Activated CD4-positive, alpha-beta T cell treated with anti-CD3 and anti-CD28 coated beads, Interleukin-2, amount 10 ng/mL, durations not matched to agents 7 days and 5 days (primary cell): ENCODE measurements at regions not wholly inside any gene's neighbourhood (a gene's known extent, or its start where the extent isn't known, plus 50 kb on each side); places are given as distances from the start of the nearest gene placed in this dataset.
"Not testable (repeated sequence)": the region's sequence is repeated elsewhere in the genome, so short reads cannot be mapped to it uniquely, and the experiment has no call there.

Source experiments
- CTCF ChIA-PET: fragments of 350-600 bp; sonication (Branson Sonifier 250); formaldehyde crosslinking; loops from one replicate; lab custom pipeline; 2021; ENCODE audit warnings: antibody characterized with exemption; lab: Charles Lee
- POLR2A ChIA-PET: fragments of 350-600 bp; sonication (Branson Sonifier 250); formaldehyde crosslinking; loops from one replicate; lab custom pipeline; 2021; ENCODE audit warnings: antibody characterized with exemption; lab: Charles Lee
- DNase-seq: peaks from one replicate; pipeline ENCODE4 v3.0.0-alpha.2; 2020
- H3K27ac Mint-ChIP-seq: one replicate; pipeline ENCODE4 v1.8.0; 2021; ENCODE audit warnings: mild to moderate bottlenecking, moderate library complexity, mixed read lengths
- H3K27me3 Mint-ChIP-seq: one replicate; pipeline ENCODE4 v1.8.0; 2021; ENCODE audit warnings: mixed read lengths
- H3K36me3 Mint-ChIP-seq: one replicate; pipeline ENCODE4 v1.8.0; 2021; ENCODE audit warnings: low read depth, mixed read lengths
- H3K4me1 Mint-ChIP-seq: one replicate; pipeline ENCODE4 v1.8.0; 2021; ENCODE audit warnings: mixed read lengths
- H3K4me3 Mint-ChIP-seq: one replicate; pipeline ENCODE4 v1.8.0; 2021; ENCODE audit warnings: mild to moderate bottlenecking, moderate library complexity, mixed read lengths
- H3K9me3 Mint-ChIP-seq: one replicate; pipeline ENCODE4 v1.8.0; 2021; ENCODE audit warnings: mixed read lengths

DNA sequence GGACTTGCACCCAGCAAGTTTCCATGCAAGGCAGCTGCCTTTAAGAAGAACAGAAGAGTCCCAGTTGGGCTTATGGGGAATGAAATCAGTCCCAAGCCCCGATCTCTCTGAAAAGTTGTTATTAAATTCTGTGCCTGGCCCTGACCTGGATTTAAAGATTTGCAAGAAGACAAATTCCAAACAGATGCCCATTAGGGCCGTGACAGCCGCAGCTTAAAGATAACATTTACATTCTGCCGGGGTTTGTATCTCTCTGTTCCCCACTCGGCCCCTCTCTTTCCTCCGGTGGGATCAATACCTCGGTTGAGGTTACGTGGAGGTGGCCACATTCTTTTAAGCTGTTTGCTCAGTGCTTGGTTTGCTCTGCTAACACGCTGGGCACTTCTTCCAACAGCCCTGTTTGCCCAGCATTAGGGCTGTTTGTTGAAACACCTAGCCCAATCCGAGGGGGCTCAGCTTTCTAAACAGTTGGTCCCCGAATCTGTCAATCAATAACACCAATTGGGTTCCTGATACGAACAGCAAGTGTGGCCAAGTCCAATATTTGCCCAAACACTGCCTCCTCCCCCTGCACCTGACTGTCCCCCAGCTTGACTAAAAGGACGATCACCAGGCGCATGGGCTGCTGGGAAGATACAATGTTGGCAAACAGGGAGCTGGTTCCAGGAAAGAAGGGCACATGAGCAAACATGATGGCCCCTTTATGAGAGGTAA lies 108.6 kb downstream of the RPLP1 start:
- Mint-ChIP-seq H3K27ac (no peak overlapping the region), H3K9me3 (no peaks in the 10 kb centered on the region), H3K27me3 (peaks cover 6% of the 10 kb centered on the region), H3K4me3 (no peak overlapping the region), H3K4me1 (no peaks in the 10 kb centered on the region), H3K36me3 (no peaks in the 10 kb centered on the region)
- ChIA-PET CTCF (no interaction called here), POLR2A (no interaction called here)
- DNase-seq: no peak

GRCh38 chr15:69562116-69562515 lies 109.5 kb downstream of the RPLP1 start:
- ChIA-PET POLR2A (interaction anchor here (0.7 kb wide), 1 partner anchor 228 kb away, joined by 5 read pairs; no protein-coding TSS in a partner anchor), CTCF (no interaction called here)
- no peak overlapping the region for H3K4me3 Mint-ChIP-seq
- no peak for DNase-seq
- H3K9me3 Mint-ChIP-seq: no peaks in the 10 kb centered on the region
- no peaks in the 10 kb centered on the region for H3K36me3 Mint-ChIP-seq
- no peaks in the 10 kb centered on the region for H3K4me1 Mint-ChIP-seq
- peaks cover 6% of the 10 kb centered on the region for H3K27me3 Mint-ChIP-seq
- no peak overlapping the region for H3K27ac Mint-ChIP-seq

DNA sequence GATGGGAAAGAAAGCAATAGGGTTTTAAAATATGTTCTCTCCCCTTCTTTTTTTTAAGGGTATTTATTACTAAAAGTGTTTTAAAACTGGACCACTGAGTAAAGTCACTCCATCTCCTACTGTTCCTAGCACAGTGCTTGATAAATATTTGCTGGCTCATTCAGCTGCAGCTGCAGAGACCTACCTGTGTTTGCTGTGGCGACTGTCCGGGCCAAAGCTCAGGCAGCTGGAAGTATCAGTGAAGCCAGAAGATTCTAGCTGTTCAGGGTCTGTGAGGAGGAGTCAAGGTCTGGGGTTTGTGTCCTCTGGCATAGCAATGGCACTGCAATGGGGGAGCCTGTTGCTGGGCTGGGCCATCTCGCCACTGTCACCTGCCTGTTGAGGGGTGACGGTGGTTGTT lies 109.9 kb downstream of the RPLP1 start:
- H3K36me3 Mint-ChIP-seq: no peaks in the 10 kb centered on the region
- DNase-seq: no peak
- ChIA-PET POLR2A (interaction anchor here (0.7 kb wide), 1 partner anchor 228 kb away, joined by 5 read pairs; no protein-coding TSS in a partner anchor), CTCF (interaction anchor here (1.0 kb wide), 1 partner anchor 504 kb away, joined by 3 read pairs; no protein-coding TSS in a partner anchor)
- H3K4me1 Mint-ChIP-seq: no peaks in the 10 kb centered on the region
- H3K27me3 Mint-ChIP-seq: peaks cover 6% of the 10 kb centered on the region
- H3K27ac Mint-ChIP-seq: no peak overlapping the region
- no peak overlapping the region for H3K4me3 Mint-ChIP-seq
- no peaks in the 10 kb centered on the region for H3K9me3 Mint-ChIP-seq

DNA sequence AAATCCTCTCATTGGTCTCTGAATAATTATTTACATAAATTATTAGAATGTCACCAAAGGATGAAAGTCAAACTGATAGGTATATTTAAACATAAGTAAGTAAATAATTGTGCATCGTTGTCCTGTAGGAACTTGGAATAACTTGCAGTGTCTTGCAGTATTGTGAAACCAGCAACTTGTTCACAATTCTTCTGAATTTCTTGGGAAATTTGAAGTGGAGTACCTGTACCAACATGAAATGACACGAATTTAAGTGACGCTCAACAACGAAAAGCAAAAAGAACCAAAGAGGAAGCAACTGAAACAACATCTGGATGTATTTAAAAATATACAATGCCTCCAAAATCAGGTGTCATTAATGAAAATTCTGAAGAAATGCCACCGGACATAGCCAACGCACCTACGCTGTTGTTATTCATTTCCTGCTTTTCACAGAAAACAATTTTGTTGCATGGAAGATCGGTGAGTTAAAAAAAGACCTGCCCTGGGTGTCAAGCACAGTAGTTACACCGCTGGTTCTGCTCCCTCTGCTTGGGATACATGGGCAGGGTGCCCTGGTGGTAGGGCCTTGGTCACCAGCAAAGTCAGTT lies 112.5 kb downstream of the RPLP1 start:
- no peak for DNase-seq
- peaks cover 6% of the 10 kb centered on the region for H3K27me3 Mint-ChIP-seq
- H3K36me3 Mint-ChIP-seq: no peaks in the 10 kb centered on the region
- no peaks in the 10 kb centered on the region for H3K9me3 Mint-ChIP-seq
- CTCF ChIA-PET: interaction anchor here (0.9 kb wide), 1 partner anchor 283 kb away, joined by 3 read pairs; no protein-coding TSS in a partner anchor
- POLR2A ChIA-PET: no interaction called here
- no peak overlapping the region for H3K4me3 Mint-ChIP-seq
- H3K27ac Mint-ChIP-seq: no peak overlapping the region
- H3K4me1 Mint-ChIP-seq: no peaks in the 10 kb centered on the region

- H3K4me3 Mint-ChIP-seq, H3K9me3 Mint-ChIP-seq, CTCF ChIA-PET, DNase-seq, POLR2A ChIA-PET, H3K4me1 Mint-ChIP-seq, H3K27ac Mint-ChIP-seq, H3K27me3 Mint-ChIP-seq, H3K36me3 Mint-ChIP-seq: not testable (repeated sequence)
Measured at GRCh38 chr15:69567238-69567760, 114.7 kb downstream of the RPLP1 start.

DNA sequence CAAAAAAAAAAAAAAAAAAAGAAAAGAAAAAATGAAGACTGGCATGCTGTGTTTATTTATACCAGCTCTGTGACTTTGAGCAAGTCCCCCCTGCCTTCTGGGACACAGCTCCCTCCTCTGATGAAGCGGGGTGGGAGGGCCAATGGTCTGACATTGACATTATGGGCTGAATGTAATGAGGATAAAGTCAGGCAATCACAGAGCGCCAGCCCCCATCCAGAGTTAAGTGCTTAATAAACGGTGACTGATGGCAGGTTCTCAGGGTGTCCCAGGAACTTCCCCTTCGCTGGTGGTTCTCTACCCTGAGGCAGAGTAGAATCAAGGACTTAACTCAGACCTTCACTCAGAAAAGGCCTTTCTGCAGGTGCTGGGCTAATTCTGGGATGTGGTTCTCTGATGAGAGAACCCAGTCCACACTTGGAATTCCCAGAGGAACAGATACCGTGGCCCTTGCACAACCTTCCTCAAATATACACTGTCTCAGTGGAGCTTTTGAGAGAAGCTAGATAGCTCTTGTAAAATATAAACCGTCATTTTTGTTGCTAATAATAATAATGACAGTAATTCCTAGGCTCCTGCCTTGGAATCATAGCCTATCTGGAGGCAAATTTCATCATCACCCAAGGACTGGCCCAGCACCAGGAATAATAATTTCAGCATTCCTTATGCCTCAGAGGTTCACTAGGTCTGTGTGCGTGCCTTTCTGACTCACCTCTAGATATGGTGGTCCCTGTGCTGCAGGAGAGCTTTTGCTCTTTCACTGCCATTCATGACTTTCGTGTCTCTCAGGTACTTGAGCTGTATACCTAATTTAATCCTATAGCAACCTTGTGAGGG lies 115.8 kb downstream of the RPLP1 start:
- CTCF ChIA-PET: interaction anchor here (0.6 kb wide), 1 partner anchor 35 kb away, joined by 3 read pairs; no protein-coding TSS in a partner anchor
- no peak overlapping the region for H3K27ac Mint-ChIP-seq
- POLR2A ChIA-PET: no interaction called here

GRCh38 chr15:69570454-69570853 lies 117.8 kb downstream of the RPLP1 start:
- H3K27ac Mint-ChIP-seq: no peak overlapping the region
- POLR2A ChIA-PET: no interaction called here
- no peak for DNase-seq
- H3K9me3 Mint-ChIP-seq: no peaks in the 10 kb centered on the region
- H3K36me3 Mint-ChIP-seq: no peaks in the 10 kb centered on the region
- CTCF ChIA-PET: no interaction called here
- H3K4me3 Mint-ChIP-seq: no peak overlapping the region
- H3K4me1 Mint-ChIP-seq: peaks cover 21% of the 10 kb centered on the region
- peaks cover 4% of the 10 kb centered on the region for H3K27me3 Mint-ChIP-seq

More for the DNA sequence above, 115.8 kb downstream of the RPLP1 start:
- Mint-ChIP-seq H3K4me3 (no peak overlapping the region), H3K36me3 (no peaks in the 10 kb centered on the region), H3K4me1 (peaks cover 1% of the 10 kb centered on the region), H3K27me3 (peaks cover 4% of the 10 kb centered on the region), H3K9me3 (no peaks in the 10 kb centered on the region)
- no peak for DNase-seq

GRCh38 chr15:69570997-69571396 lies 118.4 kb downstream of the RPLP1 start:
- Mint-ChIP-seq H3K4me3 (no peak overlapping the region), H3K9me3 (no peaks in the 10 kb centered on the region), H3K36me3 (no peaks in the 10 kb centered on the region), H3K4me1 (peaks cover 26% of the 10 kb centered on the region), H3K27me3 (peaks cover 4% of the 10 kb centered on the region), H3K27ac (no peak overlapping the region)
- DNase-seq: no peak
- POLR2A ChIA-PET: no interaction called here
- CTCF ChIA-PET: no interaction called here

- not testable (repeated sequence) for H3K27me3 Mint-ChIP-seq, DNase-seq, H3K4me3 Mint-ChIP-seq, H3K36me3 Mint-ChIP-seq, H3K27ac Mint-ChIP-seq, H3K9me3 Mint-ChIP-seq
- peaks cover 39% of the 10 kb centered on the region for H3K4me1 Mint-ChIP-seq
- ChIA-PET POLR2A (interaction anchor here (0.7 kb wide), 1 partner anchor 450 kb away, joined by 3 read pairs; no protein-coding TSS in a partner anchor), CTCF (interaction anchor here (0.8 to 2.3 kb wide), 3 partner anchors 8 to 18 kb away, joined by 3 to 5 read pairs (median 3); no protein-coding TSS in a partner anchor)
Measured at GRCh38 chr15:69573278-69573677, 120.7 kb downstream of the RPLP1 start.

GRCh38 chr15:69573815-69574475 lies 121.3 kb downstream of the RPLP1 start:
- peak; percentile 30 for DNase-seq

GRCh38 chr15:69574506-69574905 lies 121.9 kb downstream of the RPLP1 start:
- no peaks in the 10 kb centered on the region for H3K36me3 Mint-ChIP-seq
- H3K4me1 Mint-ChIP-seq: peaks cover 39% of the 10 kb centered on the region
- no peak overlapping the region for H3K4me3 Mint-ChIP-seq
- ChIA-PET POLR2A (no interaction called here), CTCF (no interaction called here)
- no peak overlapping the region for H3K27ac Mint-ChIP-seq
- H3K27me3 Mint-ChIP-seq: peaks cover 4% of the 10 kb centered on the region
- no peak for DNase-seq
- no peaks in the 10 kb centered on the region for H3K9me3 Mint-ChIP-seq

More at GRCh38 chr15:69573815-69574475, 121.3 kb downstream of the RPLP1 start:
- Mint-ChIP-seq H3K27ac (no peak overlapping the region), H3K4me1 (peaks cover 39% of the 10 kb centered on the region), H3K36me3 (no peaks in the 10 kb centered on the region), H3K4me3 (no peak overlapping the region), H3K27me3 (peaks cover 4% of the 10 kb centered on the region), H3K9me3 (no peaks in the 10 kb centered on the region)
- CTCF ChIA-PET: interaction anchor here (0.8 to 1.0 kb wide), 2 partner anchors 10 to 19 kb away, joined by 3 read pairs; no protein-coding TSS in a partner anchor
- POLR2A ChIA-PET: no interaction called here

DNA sequence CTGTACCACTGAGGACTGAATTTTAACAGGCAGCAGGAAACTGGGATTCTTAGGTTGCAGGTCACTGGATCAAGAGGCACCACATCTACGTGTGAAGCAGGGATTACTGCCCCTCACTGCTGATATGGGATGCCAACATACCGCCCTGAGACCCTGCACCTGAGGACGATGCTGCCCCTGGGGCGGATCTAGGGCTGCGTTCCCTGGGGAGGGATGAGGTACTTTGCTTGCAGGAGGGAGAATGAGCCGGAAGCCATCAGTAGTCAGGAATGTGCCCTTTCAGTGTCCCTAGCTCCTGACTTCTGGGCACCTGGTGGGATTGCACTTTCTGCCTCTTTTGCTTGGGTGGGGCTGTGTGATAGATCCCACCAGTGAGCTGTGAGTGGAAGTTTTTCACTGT lies 122.8 kb downstream of the RPLP1 start:
- ChIA-PET CTCF (interaction anchor here (1.2 to 1.4 kb wide), 2 partner anchors 9 to 892 kb away, joined by 3 to 4 read pairs; no protein-coding TSS in a partner anchor), POLR2A (no interaction called here)
- Mint-ChIP-seq H3K4me3 (no peak overlapping the region), H3K36me3 (no peaks in the 10 kb centered on the region), H3K9me3 (no peaks in the 10 kb centered on the region), H3K4me1 (peaks cover 39% of the 10 kb centered on the region), H3K27me3 (peaks cover 4% of the 10 kb centered on the region), H3K27ac (no peak overlapping the region)
- DNase-seq: no peak
